Choroid plexus epithelial cell (primary cell): ENCODE measurements at regions not wholly inside any gene's neighbourhood (a gene's known extent, or its start where the extent isn't known, plus 50 kb on each side); places are given as distances from the start of the nearest gene placed in this dataset.
A peak's percentile ranks its signal among the peaks of the same experiment; 100 is the strongest.

Experiments used
- DNase-seq: peaks from one replicate; pipeline ENCODE4 v3.0.0-alpha.2; 2010; ENCODE audit warnings: low read depth
- H3K4me3 ChIP-seq: 2 replicates; pipeline ENCODE4 v1.5.1; 2011; ENCODE audit warnings: low read depth, mild to moderate bottlenecking, control low read depth, low read length, moderate library complexity
- TF ChIP-seq, protein P1 (sequence below): conservative IDR thresholded peaks from 2 replicates; pipeline ENCODE4 v1.5.1; 2011; ENCODE audit warnings: low read depth, mild to moderate bottlenecking, control low read depth, inconsistent platforms, low read length, moderate library complexity

DNA sequence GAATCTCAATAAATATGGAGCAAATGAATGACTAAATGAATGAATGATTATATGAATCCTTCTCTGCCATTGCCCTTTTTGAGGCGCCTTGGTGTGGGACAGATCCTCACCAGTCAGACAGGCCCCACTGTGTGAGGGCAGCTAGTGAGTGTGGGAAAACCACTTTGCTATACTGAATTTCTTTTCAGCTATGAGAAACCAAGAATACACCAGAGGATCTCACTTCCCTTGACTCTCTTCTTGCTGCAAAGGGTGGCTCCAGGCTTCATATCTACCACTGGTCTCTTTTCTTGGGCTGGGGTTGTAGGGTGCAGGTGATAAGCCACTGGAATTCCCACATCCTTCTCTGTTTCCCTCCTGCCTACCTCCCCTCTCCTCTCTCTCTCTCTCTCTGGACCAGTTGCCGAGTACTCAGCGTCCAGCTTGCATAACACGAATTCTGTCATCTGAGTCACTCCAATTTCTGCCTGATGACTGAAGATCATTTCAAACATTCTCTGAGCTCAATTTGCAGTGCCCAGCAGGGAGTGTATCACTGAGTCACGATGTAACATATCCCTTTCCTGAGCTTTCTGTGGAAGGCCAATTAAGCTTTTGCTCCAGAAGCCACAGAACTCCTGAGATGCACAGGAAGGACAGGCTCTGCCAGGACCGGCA, 304.3 kb upstream of the NCAM1 start:
- H3K4me3 ChIP-seq = no peak overlapping the region
- TF ChIP-seq, protein P1, sequence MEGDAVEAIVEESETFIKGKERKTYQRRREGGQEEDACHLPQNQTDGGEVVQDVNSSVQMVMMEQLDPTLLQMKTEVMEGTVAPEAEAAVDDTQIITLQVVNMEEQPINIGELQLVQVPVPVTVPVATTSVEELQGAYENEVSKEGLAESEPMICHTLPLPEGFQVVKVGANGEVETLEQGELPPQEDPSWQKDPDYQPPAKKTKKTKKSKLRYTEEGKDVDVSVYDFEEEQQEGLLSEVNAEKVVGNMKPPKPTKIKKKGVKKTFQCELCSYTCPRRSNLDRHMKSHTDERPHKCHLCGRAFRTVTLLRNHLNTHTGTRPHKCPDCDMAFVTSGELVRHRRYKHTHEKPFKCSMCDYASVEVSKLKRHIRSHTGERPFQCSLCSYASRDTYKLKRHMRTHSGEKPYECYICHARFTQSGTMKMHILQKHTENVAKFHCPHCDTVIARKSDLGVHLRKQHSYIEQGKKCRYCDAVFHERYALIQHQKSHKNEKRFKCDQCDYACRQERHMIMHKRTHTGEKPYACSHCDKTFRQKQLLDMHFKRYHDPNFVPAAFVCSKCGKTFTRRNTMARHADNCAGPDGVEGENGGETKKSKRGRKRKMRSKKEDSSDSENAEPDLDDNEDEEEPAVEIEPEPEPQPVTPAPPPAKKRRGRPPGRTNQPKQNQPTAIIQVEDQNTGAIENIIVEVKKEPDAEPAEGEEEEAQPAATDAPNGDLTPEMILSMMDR = no peak
- peak; percentile 86 for DNase-seq

DNA sequence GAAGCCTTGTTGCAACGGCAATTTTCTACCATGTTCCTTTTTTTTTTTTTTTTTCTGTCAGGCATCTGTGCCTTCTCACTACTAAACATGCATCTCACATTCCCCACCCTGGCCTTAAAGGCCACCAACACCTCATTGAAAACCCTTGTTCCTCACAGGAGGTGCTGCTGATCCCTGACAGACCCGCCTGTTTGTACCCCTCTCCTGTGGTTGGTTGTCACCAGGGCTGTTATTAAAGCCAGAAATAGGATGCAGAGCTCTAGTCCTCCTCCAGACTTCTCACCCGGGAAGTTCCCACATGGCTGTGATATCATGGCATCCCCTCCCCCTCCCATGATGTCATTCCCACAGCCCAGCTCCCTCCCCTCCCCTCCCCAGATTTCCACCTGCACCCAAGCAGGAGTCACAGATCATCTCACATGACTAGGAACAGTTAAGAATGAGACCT, 302.8 kb upstream of the NCAM1 start:
- DNase-seq = no peak
- no peak overlapping the region for H3K4me3 ChIP-seq
- TF ChIP-seq, protein P1 = no peak

DNA sequence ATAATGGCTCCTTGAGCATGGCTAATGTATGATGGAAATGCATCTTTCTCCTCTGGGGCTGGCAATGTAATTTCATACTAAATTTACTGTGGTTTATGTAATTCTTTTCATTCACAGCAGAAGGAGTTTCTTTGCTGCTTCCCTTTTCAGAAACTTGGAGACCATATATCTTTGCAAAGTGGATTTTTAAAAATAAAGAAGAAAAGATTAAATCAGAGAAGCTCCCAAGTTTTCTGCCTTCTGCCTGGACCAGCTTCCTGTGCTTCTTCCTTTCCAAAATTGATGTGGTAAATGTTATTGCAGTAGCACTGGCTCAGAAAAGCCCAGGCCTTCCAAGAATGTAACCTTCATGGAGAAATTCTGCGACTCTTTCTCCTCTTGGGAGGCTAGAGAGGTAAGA, 300.1 kb upstream of the NCAM1 start:
- TF ChIP-seq, protein P1 = no peak
- H3K4me3 ChIP-seq = no peak overlapping the region
- DNase-seq = no peak

DNA sequence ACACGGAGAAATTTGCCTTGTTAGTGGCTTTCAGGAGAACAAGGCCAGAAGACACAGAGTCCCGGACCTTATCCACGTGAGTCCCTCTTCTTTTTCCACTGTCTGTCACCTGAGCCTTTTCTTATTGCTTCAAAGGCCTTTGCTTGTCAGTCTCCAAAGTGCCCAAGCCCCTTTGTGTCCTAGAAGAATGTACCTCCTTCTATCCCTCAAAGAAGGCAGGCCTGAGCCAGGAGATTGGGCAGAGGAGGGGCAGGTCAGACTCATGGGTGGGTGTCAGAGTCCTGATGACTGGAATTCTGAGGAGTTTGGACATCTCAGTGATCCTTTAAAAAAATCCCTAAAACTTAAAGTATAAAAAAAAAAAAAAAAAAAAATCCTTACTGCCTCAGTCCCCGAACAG, 299.6 kb upstream of the NCAM1 start:
- no peak for DNase-seq
- TF ChIP-seq, protein P1 = no peak
- H3K4me3 ChIP-seq = no peak overlapping the region

DNA sequence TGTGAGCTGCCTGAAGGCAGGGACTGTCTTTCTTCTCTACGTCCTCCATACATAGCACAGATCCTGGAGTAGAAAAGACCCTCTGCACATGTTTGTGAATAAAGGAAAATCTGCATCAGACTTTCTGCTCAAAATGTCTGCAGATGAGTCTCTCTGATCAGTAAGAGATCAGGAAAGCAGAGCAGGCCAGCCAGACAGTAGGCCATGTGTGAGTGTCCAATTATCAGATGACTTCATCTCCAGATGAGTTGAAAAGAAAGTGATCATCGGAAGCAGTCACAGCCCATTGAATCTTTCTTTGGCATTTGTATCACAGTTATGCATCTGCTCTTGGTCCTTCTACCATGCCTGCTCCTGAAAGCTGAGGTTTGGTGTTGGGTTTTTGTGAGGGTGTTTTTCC, 298.7 kb upstream of the NCAM1 start:
- no peak overlapping the region for H3K4me3 ChIP-seq
- DNase-seq = no peak
- TF ChIP-seq, protein P1 = no peak

DNA sequence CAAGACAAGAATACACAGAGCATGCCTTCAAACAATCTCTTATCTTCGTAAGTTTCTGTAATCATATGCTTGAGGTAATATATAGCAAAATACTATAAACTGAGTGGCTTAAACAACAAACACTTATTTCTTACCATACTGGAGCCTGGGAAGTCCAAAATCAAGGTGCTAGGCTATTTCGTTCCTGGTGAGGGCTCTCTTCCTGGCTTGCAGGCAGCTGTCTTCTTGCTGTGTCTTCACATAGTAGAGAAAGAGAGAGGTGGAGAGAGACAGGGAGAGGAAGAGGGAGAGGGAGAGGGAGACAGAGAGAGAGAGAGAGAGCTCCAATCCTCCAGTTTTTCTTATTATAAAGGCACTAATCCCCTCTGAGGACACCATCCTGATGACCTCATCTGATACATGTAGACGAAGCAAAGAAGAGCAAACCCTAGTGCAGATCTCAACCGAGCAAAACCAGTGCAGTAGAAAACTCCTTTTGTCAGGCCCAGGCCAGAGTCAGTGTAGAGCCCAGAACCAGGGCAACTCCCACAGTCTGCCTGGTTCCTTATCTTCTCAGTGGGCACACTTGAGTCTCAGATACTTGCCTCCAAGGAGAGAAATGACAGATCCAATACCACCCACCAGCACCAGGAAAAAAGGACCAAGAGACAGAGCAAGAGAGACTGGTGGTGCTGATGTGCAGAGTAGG, 297.1 kb upstream of the NCAM1 start:
- no peak overlapping the region for H3K4me3 ChIP-seq
- TF ChIP-seq, protein P1 = no peak
- no peak for DNase-seq

DNA sequence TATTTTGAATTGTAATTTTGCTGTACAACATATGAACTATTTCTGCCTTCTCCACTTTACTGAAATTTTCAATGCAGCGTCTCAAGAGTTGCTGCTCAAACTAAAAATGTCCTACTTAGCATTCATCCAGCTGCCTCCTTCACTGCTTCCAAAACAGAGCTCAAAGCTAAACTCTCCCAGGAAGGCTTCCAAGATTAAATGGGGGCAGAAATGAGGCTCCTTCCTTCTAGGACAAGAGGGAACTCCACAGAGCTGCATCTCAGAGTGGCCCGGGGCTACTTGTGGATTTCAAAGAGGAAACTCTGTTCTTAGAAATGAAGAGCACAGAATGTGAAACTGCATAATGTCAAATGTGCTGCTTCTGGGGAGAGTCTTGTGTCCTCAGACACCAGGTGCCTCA, 295.9 kb upstream of the NCAM1 start:
- no peak overlapping the region for H3K4me3 ChIP-seq
- TF ChIP-seq, protein P1 = no peak
- no peak for DNase-seq
